IMR-90 (cell line): ENCODE measurements at regions not wholly inside any gene's neighbourhood (a gene's known extent, or its start where the extent isn't known, plus 50 kb on each side); places are given as distances from the start of the nearest gene placed in this dataset.
"Not testable (repeated sequence)": the region's sequence is repeated elsewhere in the genome, so short reads cannot be mapped to it uniquely, and the experiment has no call there.

ENCODE experiments used
- ATAC-seq: fragments of 200-7000 bp; cut with Tn5 transposase; 2 replicates; pipeline ENCODE4 v1.9.1; 2020; ENCODE audit warnings: low read depth, mild to moderate bottlenecking, moderate library complexity
- BruUV-seq: library from RNA; stranded (reverse); fragments of 400-500 nt; replicated peaks from 2 replicates; lab custom pipeline; 2021; lab: Mats Ljungman, UMichigan
- CTCF ChIA-PET: fragments of 300-600 bp; formaldehyde crosslinking; extraction: SDS; loops from one replicate; lab custom pipeline; 2021; ENCODE audit warnings: antibody characterized with exemption; lab: Yijun Ruan, JAX
- POLR2A ChIA-PET: fragments of 300-600 bp; sonication (Branson Sonifier 250); formaldehyde crosslinking; loops from one replicate; lab custom pipeline; 2022; ENCODE audit warnings: antibody characterized with exemption; ENCODE audit not compliant: unreplicated experiment; lab: Charles Lee
- DNase-seq: peaks from one replicate; pipeline ENCODE4 v3.0.0; 2013
- H2AFZ ChIP-seq: replicated peaks from 2 replicates; pipeline ENCODE3; 2013; ENCODE audit warnings: low read length, mild to moderate bottlenecking; ENCODE audit not compliant: poor library complexity
- H2AK5ac ChIP-seq: 2 replicates; pipeline ENCODE4 v1.6.1; 2013; ENCODE audit warnings: low read depth, low read length, inconsistent platforms
- H2AK9ac ChIP-seq: replicated peaks from 2 replicates; pipeline ENCODE3; 2013; ENCODE audit warnings: mild to moderate bottlenecking, low read depth, low read length, moderate library complexity; ENCODE audit not compliant: poor library complexity
- H2BK120ac ChIP-seq: 2 replicates; pipeline ENCODE4 v1.6.1; 2013; ENCODE audit warnings: low read depth, low read length, inconsistent platforms
- H2BK15ac ChIP-seq: 3 replicates; pipeline ENCODE4 v1.6.1; 2013; ENCODE audit warnings: low read depth, low read length, inconsistent platforms
- H2BK20ac ChIP-seq: 2 replicates; pipeline ENCODE4 v1.6.1; 2013; ENCODE audit warnings: low read depth, mild to moderate bottlenecking, inconsistent platforms, low read length, moderate library complexity
- H2BK5ac ChIP-seq: 2 replicates; pipeline ENCODE4 v1.6.1; 2013; ENCODE audit warnings: mild to moderate bottlenecking, low read depth, low read length, inconsistent platforms; ENCODE audit not compliant: poor library complexity, severe bottlenecking
- H3K14ac ChIP-seq: replicated peaks from 2 replicates; pipeline ENCODE4 v1.6.1; 2013; ENCODE audit warnings: low read depth, low read length, inconsistent platforms
- H3K18ac ChIP-seq: 2 replicates; pipeline ENCODE4 v1.6.1; 2013; ENCODE audit warnings: low read depth, low read length, control low read depth
- H3K23ac ChIP-seq: 2 replicates; pipeline ENCODE4 v1.6.1; 2013; ENCODE audit warnings: low read depth, low read length, inconsistent platforms
- H3K27ac ChIP-seq: 2 replicates; pipeline ENCODE4 v1.5.1; 2013; ENCODE audit warnings: mild to moderate bottlenecking, control low read depth, low read length; ENCODE audit not compliant: insufficient read depth
- H3K27me3 ChIP-seq: 2 replicates; pipeline ENCODE4 v1.6.1; 2013; ENCODE audit warnings: low read length; ENCODE audit not compliant: control insufficient read depth, insufficient read depth
- H3K36me3 ChIP-seq: 2 replicates; pipeline ENCODE4 v1.6.1; 2013; ENCODE audit warnings: low read length, mixed read lengths; ENCODE audit not compliant: control insufficient read depth, insufficient read depth
- H3K4ac ChIP-seq: 2 replicates; pipeline ENCODE4 v1.6.1; 2013; ENCODE audit warnings: low read depth, low read length, inconsistent platforms
- H3K4me1 ChIP-seq: 2 replicates; pipeline ENCODE4 v1.6.1; 2013; ENCODE audit warnings: low read length, mixed read lengths; ENCODE audit not compliant: control insufficient read depth, insufficient read depth
- H3K4me2 ChIP-seq: 2 replicates; pipeline ENCODE4 v1.6.1; 2013; ENCODE audit warnings: low read depth, mild to moderate bottlenecking, control low read depth, low read length, moderate library complexity
- H3K4me3 ChIP-seq: 2 replicates; pipeline ENCODE4 v1.5.1; 2013; ENCODE audit warnings: low read depth, mild to moderate bottlenecking, control low read depth, low read length, moderate library complexity; ENCODE audit not compliant: insufficient read depth
- H3K56ac ChIP-seq: 2 replicates; pipeline ENCODE4 v1.6.1; 2013; ENCODE audit warnings: low read length, inconsistent platforms; ENCODE audit not compliant: insufficient read depth; ENCODE audit errors: extremely low read depth
- H3K79me1 ChIP-seq, 2 experiments: 2 replicates each; pipeline ENCODE4 v1.6.1; 2013; ENCODE audit warnings: low read length in 2 of 2, inconsistent platforms in 1 of 2, low read depth in 1 of 2
- H3K9ac ChIP-seq: 2 replicates; pipeline ENCODE4 v1.6.1; 2013; ENCODE audit warnings: low read depth, low read length, control low read depth
- H3K9me1 ChIP-seq: 2 replicates; pipeline ENCODE4 v1.6.1; 2013; ENCODE audit warnings: low read length, inconsistent platforms; ENCODE audit not compliant: insufficient read depth
- H3K9me3 ChIP-seq: 2 replicates; pipeline ENCODE4 v1.6.1; 2013; ENCODE audit warnings: low read length; ENCODE audit not compliant: control insufficient read depth, insufficient read depth
- H4K20me1 ChIP-seq: 2 replicates; pipeline ENCODE4 v1.6.1; 2013; ENCODE audit warnings: low read length, inconsistent platforms; ENCODE audit not compliant: insufficient read depth
- H4K5ac ChIP-seq: 2 replicates; pipeline ENCODE4 v1.6.1; 2013; ENCODE audit warnings: mild to moderate bottlenecking, low read depth, low read length, control low read depth
- H4K8ac ChIP-seq, 2 experiments: 2 replicates each; pipeline ENCODE4 v1.6.1; 2013; ENCODE audit warnings: low read depth in 2 of 2, low read length in 2 of 2, control low read depth in 1 of 2, inconsistent platforms in 1 of 2
- H4K91ac ChIP-seq: 2 replicates; pipeline ENCODE4 v1.6.1; 2013; ENCODE audit warnings: low read depth, low read length, inconsistent platforms; ENCODE audit not compliant: insufficient read depth
- FOS ChIP-seq: fragments of 150-350 bp; IDR thresholded peaks from 2 replicates; pipeline ENCODE4 v1.6.1; 2016; ENCODE audit warnings: low read depth, low read length
- MXI1 ChIP-seq: IDR thresholded peaks from 2 replicates; pipeline ENCODE4 v1.6.1; 2012; ENCODE audit warnings: low read depth, mild to moderate bottlenecking, low read length, moderate library complexity, borderline replicate concordance
- WGBS, 2 experiments: methylation state at CpG; one replicate each; pipeline versions ENCODE4 v1.1.5 to v1.1.7; 2013; ENCODE audit warnings: missing lambda C conversion rate in 2 of 2; ENCODE audit not compliant: insufficient read length in 1 of 2; ENCODE audit errors: extremely low coverage in 2 of 2; 5-methylcytosine and 5-hydroxymethylcytosine counted together
- dilution Hi-C: fragments of 300-500 bp; cut with HindIII; formaldehyde crosslinking; loops from one replicate; pipeline ENCODE4 v1.14.3; 2018; ENCODE audit warnings: low sequenced_read_pairs; ENCODE audit not compliant: unreplicated experiment
- in situ Hi-C: fragments of 300-500 bp; cut with MboI; formaldehyde crosslinking; loops from 3 replicates; pipeline ENCODE4 v1.14.3; 2019; ENCODE audit warnings: low sequenced_read_pairs, inconsistent platforms, mixed read lengths
- intact Hi-C: fragments of 100-400 bp; cut with micrococcal nuclease; formaldehyde crosslinking; loops from 2 replicates; pipeline ENCODE4 v1.10.0; 2022

DNA sequence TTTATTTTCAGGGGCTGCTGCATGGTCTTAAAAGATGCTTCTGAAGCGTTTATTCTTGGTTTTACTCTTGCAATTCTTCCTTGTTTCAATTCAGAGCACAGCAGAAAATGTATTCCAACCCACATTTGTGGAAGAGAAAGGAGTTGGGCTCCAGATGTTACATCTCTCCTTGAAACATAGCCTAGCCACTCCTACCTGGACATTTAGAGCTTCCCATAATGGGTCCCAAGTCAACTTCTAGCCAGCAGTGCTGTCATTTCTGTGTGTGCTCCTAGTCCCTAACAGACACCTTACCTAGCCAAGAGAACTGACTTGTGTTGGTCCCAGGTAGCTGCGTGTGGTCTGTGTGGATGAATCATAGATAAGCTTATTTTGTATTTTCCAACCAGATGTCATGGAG, 61.2 kb upstream of the ANKRD55 start:
- Histone ChIP-seq H3K4me3 (no peak overlapping the region), H3K4me1 (peaks cover 2% of the 10 kb centered on the region; the same call in 1 of the 2 replicates), H2BK5ac (no peak overlapping the region), H4K5ac (no peak overlapping the region), H3K9me1 (no peaks in the 10 kb centered on the region), H3K14ac (no peak overlapping the region), H4K91ac (no peak overlapping the region), H3K9me3 (no peaks in the 10 kb centered on the region; the same call in 1 of the 2 replicates), H2AK9ac (no peak overlapping the region), H2AFZ (no peak overlapping the region), H3K36me3 (no peaks in the 10 kb centered on the region), H3K23ac (no peak overlapping the region), H4K8ac (no peak overlapping the region), H2BK15ac (no peak overlapping the region), H3K56ac (no peak overlapping the region), H3K27me3 (no peaks in the 10 kb centered on the region), H3K18ac (no peak overlapping the region), H3K4ac (no peak overlapping the region), H3K9ac (no peak overlapping the region), H2AK5ac (peak overlapping the region; percentile 17; the same call in 1 of the 2 replicates), H3K4me2 (no peak overlapping the region), H2BK20ac (no peak overlapping the region), H4K20me1 (no peaks in the 10 kb centered on the region), H2BK120ac (no peak overlapping the region), H3K27ac (no peak overlapping the region), H3K79me1 (no peaks in the 10 kb centered on the region)
- no TSS peak for BruUV-seq
- DNase-seq (no peak), ATAC-seq (no peak)
- ChIA-PET CTCF (no interaction called here), POLR2A (no interaction called here)
- WGBS, 2 experiments = no CpG with 5 or more reads among the region's 2 CpGs
- dilution Hi-C loops = no loop called here
- in situ Hi-C loops = no loop called here
- TF ChIP-seq MXI1 = no peak
- no peak for TF ChIP-seq FOS
- intact Hi-C loops = no loop called here

DNA sequence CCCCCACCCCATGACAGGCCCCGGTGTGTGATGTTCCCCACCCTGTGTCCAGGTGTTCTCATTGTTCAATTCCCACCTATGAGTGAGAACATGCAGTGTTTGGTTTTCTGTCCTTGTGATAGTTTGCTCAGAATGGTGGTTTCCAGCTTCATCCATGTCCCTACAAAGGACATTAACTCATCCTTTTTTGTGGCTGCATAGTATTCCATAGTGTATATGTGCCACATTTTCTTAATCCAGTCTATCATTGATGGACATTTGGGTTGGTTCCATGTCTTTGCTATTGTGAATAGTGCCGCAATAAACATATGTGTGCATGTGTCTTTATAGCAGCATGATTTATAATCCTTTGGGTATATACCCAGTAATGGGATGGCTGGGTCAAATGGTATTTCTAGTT, 59.7 kb upstream of the ANKRD55 start:
- H3K23ac ChIP-seq, H2BK15ac ChIP-seq, H4K8ac ChIP-seq, dilution Hi-C loops, H2BK20ac ChIP-seq, H4K91ac ChIP-seq, H3K4me2 ChIP-seq, H3K4me3 ChIP-seq, H3K4me1 ChIP-seq, H3K56ac ChIP-seq, H3K79me1 ChIP-seq, H3K9ac ChIP-seq, H2BK5ac ChIP-seq, BruUV-seq, ATAC-seq, H3K9me1 ChIP-seq, H3K4ac ChIP-seq, H4K20me1 ChIP-seq, H4K5ac ChIP-seq, H3K9me3 ChIP-seq, H3K14ac ChIP-seq, H2AK5ac ChIP-seq, H3K36me3 ChIP-seq, H2BK120ac ChIP-seq, intact Hi-C loops, H3K18ac ChIP-seq, H2AFZ ChIP-seq, H3K27me3 ChIP-seq, H2AK9ac ChIP-seq, H3K27ac ChIP-seq, DNase-seq, CTCF ChIA-PET, POLR2A ChIA-PET, in situ Hi-C loops: not testable (repeated sequence)
- WGBS, 2 experiments = no CpG with 5 or more reads among the region's 2 CpGs
